ENCODE measurements at regions not wholly inside any gene's neighbourhood (a gene's known extent, or its start where the extent isn't known, plus 50 kb on each side); places are given as distances from the start of the nearest gene placed in this dataset.

- no peak overlapping the region for H3K4me3 Mint-ChIP-seq
- no peaks in the 10 kb centered on the region for H3K27me3 ChIP-seq (ENCODE audit: insufficient read depth, low read length)
- no peak overlapping the region for H2BK20ac ChIP-seq (ENCODE audit: low read depth, low read length, poor library complexity, severe bottlenecking)
- H3K79me2 ChIP-seq (ENCODE audit: insufficient read depth, low read length), result no peaks in the 10 kb centered on the region
- no peak overlapping the region for H4K5ac ChIP-seq (ENCODE audit: insufficient read length, low read depth, low read length)
- no peak overlapping the region for H3K4me2 ChIP-seq (ENCODE audit: insufficient read depth, insufficient read length, low read length)
- no peaks in the 10 kb centered on the region for H3K36me3 Mint-ChIP-seq (ENCODE audit: insufficient read depth in 1 of 3, low read depth in 3 of 3)
- no peak overlapping the region for H2BK15ac ChIP-seq (ENCODE audit: low read depth, low read length)
- no peak overlapping the region for H3K27ac Mint-ChIP-seq
- no peak overlapping the region for H2AFZ ChIP-seq (ENCODE audit: low read length)
- no peaks in the 10 kb centered on the region for H3K79me1 ChIP-seq (ENCODE audit: insufficient read depth, low read depth, low read length, poor library complexity, severe bottlenecking)
- H2BK120ac ChIP-seq (ENCODE audit: low read depth, low read length, poor library complexity, severe bottlenecking), result no peak overlapping the region
- H3K4me1 ChIP-seq (ENCODE audit: insufficient read depth, low read length), result no peaks in the 10 kb centered on the region
- no peaks in the 10 kb centered on the region for H3K23me2 ChIP-seq (ENCODE audit: insufficient read length, low read depth, low read length, poor library complexity, severe bottlenecking)
- H3K23ac ChIP-seq (ENCODE audit: insufficient read length, low read depth, low read length), result no peak overlapping the region
- no peak overlapping the region for H2BK5ac ChIP-seq (ENCODE audit: insufficient read length, low read length)
- no peak overlapping the region for H3K18ac ChIP-seq (ENCODE audit: insufficient read length, low read depth, low read length)
- no peak overlapping the region for H3K14ac ChIP-seq (ENCODE audit: insufficient read depth, low read length)
- H4K8ac ChIP-seq (replicated peaks; ENCODE audit: insufficient read length, low read depth, low read length), result no peak overlapping the region
- no peaks in the 10 kb centered on the region for H3K4me1 Mint-ChIP-seq
- H3K56ac ChIP-seq (ENCODE audit: insufficient read length, low read depth, low read length), result no peak overlapping the region
- no peak overlapping the region for H3T11ph ChIP-seq (ENCODE audit: low read length)
- DNase-seq, result no peak
- no peaks in the 10 kb centered on the region for H3K9me3 ChIP-seq (ENCODE audit: control insufficient read depth, low read depth, low read length)
- no peak overlapping the region for H2BK12ac ChIP-seq (ENCODE audit: insufficient read length, low read depth, low read length)
- no peak overlapping the region for H4K91ac ChIP-seq (ENCODE audit: insufficient read length, low read depth, low read length)
- no peaks in the 10 kb centered on the region for H4K20me1 ChIP-seq (ENCODE audit: control insufficient read depth, insufficient read depth, insufficient read length)
- no peak overlapping the region for H3K4ac ChIP-seq (ENCODE audit: low read depth, low read length)
- H3K27ac ChIP-seq (ENCODE audit: insufficient read length, low read depth, low read length), result no peak overlapping the region
- no CpG with 5 or more reads among the region's 1 CpG for WGBS (ENCODE audit: extremely low coverage, insufficient read length, low lambda C conversion rate)
- no peak overlapping the region for H3K9ac ChIP-seq (ENCODE audit: extremely low read depth, insufficient read length, low read length)
- no peaks in the 10 kb centered on the region for H3K9me3 Mint-ChIP-seq
- no peaks in the 10 kb centered on the region for H3K27me3 Mint-ChIP-seq (ENCODE audit: low read depth)
- no peak overlapping the region for H2AK5ac ChIP-seq (ENCODE audit: insufficient read length, low read length)
- no peak for TF ChIP-seq CTCF (conservative IDR thresholded peaks at IDR 0.05)
Measured at GRCh38 chr2:226398580-226398979, 401.0 kb downstream of the IRS1 start.

All from H9 (cell line).